ENCODE measurements at regions not wholly inside any gene's neighbourhood (a gene's known extent, or its start where the extent isn't known, plus 50 kb on each side); places are given as distances from the start of the nearest gene placed in this dataset.

DNA sequence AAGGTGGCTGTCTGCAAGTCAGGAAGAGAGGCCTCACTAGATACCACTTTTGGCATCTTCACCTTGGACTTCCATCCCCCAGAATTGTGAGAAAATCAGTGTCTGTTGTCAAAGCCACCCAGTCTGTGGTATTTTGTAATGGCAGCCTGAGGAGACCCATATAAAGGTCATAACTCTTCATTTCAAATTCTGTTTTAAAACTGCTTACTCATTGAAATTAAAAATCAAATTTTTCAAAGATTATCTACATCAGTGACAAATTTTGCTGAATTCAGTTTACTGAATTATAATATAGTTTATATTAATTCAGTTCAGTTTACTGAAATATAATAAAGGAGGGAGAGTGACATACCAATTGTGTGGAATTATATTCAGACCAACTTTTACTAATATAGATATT is 133.1 kb upstream of the IL15 start:
- Histone ChIP-seq H3K4me3 (no peak overlapping the region), H3K27me3 (replicated peaks in 1 of 7) (no peaks in the 10 kb centered on the region), H3K36me3 (no peaks in the 10 kb centered on the region), H3K27ac (no peak overlapping the region), H3K9me3 (no peaks in the 10 kb centered on the region), H3K4me1 (no peaks in the 10 kb centered on the region)
- TF ChIP-seq POLR2A (IDR thresholded peaks at IDR 0.05) (no peak), POLR2AphosphoS5 (IDR thresholded peaks at IDR 0.05) (no peak)
- TF ChIP-seq, protein P1, sequence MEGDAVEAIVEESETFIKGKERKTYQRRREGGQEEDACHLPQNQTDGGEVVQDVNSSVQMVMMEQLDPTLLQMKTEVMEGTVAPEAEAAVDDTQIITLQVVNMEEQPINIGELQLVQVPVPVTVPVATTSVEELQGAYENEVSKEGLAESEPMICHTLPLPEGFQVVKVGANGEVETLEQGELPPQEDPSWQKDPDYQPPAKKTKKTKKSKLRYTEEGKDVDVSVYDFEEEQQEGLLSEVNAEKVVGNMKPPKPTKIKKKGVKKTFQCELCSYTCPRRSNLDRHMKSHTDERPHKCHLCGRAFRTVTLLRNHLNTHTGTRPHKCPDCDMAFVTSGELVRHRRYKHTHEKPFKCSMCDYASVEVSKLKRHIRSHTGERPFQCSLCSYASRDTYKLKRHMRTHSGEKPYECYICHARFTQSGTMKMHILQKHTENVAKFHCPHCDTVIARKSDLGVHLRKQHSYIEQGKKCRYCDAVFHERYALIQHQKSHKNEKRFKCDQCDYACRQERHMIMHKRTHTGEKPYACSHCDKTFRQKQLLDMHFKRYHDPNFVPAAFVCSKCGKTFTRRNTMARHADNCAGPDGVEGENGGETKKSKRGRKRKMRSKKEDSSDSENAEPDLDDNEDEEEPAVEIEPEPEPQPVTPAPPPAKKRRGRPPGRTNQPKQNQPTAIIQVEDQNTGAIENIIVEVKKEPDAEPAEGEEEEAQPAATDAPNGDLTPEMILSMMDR (IDR thresholded peaks at IDR 0.05 in 8 of 11, conservative IDR thresholded peaks at IDR 0.05 in 3 of 11), result no peak
- intact Hi-C loops (cut with DNase I; ENCODE audit: low total_unique reads), result no loop called here
- no peak for DNase-seq

DNA sequence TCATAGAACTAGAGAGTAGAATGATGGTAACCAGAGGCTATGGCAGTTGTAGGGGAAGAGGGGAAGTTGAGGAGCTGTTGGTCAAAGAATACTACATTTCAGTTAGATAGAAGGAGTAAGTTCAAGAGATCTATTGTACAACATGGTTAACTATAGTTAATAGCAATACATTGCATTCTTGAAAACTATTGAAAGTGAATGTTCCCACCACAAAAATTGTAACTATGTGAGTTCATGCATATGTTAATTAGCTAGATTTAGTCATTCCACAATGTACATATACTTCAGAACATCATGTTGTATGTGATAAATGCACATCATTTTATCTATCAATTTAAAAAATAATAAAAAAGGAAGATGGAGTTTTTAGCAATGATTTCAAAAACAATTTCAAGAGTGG is 125.3 kb upstream of the IL15 start:
- no peaks in the 10 kb centered on the region for H3K4me1 ChIP-seq
- H3K27ac ChIP-seq, result no peak overlapping the region
- H3K27me3 ChIP-seq (replicated peaks in 1 of 7), result no peaks in the 10 kb centered on the region
- no peaks in the 10 kb centered on the region for H3K36me3 ChIP-seq
- peaks cover 0 to 13% (median 5%) of the 10 kb centered on the region in 8 donors for H3K9me3 ChIP-seq
- intact Hi-C loops (cut with DNase I; ENCODE audit: low total_unique reads), result no loop called here
- H3K4me3 ChIP-seq, result no peak overlapping the region
- no peak for DNase-seq
- TF ChIP-seq, protein P1 (IDR thresholded peaks at IDR 0.05 in 8 of 11, conservative IDR thresholded peaks at IDR 0.05 in 3 of 11), result no peak

DNA sequence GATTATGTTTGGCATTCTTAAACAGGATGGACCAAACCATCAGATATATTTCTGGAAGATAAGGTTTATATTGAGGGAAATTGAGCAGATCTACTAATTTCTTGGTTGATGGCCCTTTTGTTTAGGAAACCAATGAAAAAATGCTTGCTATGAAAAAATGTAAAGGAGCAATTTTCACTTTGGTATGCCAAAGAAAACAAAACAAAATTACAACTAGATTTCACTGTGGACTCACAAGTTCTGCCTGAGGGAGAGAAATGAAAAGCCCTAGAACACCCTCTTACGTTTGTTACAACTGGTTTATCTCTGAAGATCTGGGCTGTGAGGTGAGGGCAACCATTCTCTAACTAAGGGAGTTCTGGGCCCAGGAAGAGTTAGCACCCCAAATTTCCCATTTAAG is 122.5 kb upstream of the IL15 start:
- Histone ChIP-seq H3K4me1 (no peaks in the 10 kb centered on the region), H3K4me3 (no peak overlapping the region), H3K27me3 (replicated peaks in 1 of 7) (no peaks in the 10 kb centered on the region), H3K9me3 (peaks cover 0 to 9% (median 5%) of the 10 kb centered on the region in 8 donors), H3K27ac (no peak overlapping the region), H3K36me3 (no peaks in the 10 kb centered on the region)
- WGBS, 5 donors, result 69 to 88% (median 74%) methylated on average over 1 of the region's 1 CpG
- intact Hi-C loops (cut with DNase I; ENCODE audit: low total_unique reads), result no loop called here
- TF ChIP-seq POLR2A (IDR thresholded peaks at IDR 0.05) (no peak), POLR2AphosphoS5 (IDR thresholded peaks at IDR 0.05) (no peak)
- no peak for DNase-seq

DNA sequence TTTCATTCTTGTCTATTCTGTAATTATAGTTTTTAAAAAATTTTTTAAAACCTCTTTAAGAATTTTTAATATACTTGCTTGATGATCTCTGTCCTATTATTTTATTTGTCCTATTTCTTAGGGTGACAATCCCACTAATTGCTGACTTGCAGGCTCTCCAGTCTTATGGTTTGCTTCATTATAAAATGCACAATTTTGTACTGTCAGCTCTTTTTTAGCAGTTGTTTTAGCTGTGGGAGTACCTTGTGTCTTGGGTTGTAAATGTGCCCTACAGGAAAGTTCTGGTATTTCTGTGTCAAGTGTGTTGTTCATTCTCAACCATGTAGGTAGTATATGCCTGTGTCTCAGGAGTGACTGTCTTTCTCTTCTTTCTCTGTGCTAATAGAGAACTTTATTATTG is 118.2 kb upstream of the IL15 start:
- Histone ChIP-seq H3K9me3 (no peaks in the 10 kb centered on the region), H3K27me3 (replicated peaks in 1 of 7) (no peaks in the 10 kb centered on the region), H3K4me3 (no peak overlapping the region), H3K4me1 (no peaks in the 10 kb centered on the region), H3K36me3 (no peaks in the 10 kb centered on the region), H3K27ac (no peak overlapping the region)
- intact Hi-C loops (cut with DNase I; ENCODE audit: low total_unique reads), result no loop called here
- no peak for TF ChIP-seq POLR2AphosphoS5 (IDR thresholded peaks at IDR 0.05)
- no peak for TF ChIP-seq POLR2A (IDR thresholded peaks at IDR 0.05)
- TF ChIP-seq, protein P1 (IDR thresholded peaks at IDR 0.05 in 8 of 11, conservative IDR thresholded peaks at IDR 0.05 in 3 of 11), result no peak
- no peak for DNase-seq

DNA sequence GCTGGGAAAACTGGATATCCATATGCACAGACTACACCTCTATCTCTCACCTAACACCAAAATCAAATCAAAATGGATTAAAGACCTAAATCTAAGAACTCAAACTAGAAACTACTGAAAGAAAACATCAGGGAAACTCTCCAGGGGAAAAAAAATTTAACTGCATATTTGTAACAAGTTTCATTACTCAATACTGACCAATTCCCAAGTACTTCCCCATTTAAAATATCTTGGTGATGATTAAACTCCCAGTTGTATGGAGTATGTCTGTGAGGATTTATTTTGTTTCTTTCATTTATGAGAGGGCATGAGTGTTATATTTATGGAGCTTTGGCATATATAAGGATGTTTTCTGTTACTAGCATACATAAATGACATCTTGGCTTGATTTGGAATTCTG is 112.3 kb upstream of the IL15 start:
- TF ChIP-seq, protein P1 (IDR thresholded peaks at IDR 0.05 in 8 of 11, conservative IDR thresholded peaks at IDR 0.05 in 3 of 11), result no peak
- no peak for TF ChIP-seq POLR2AphosphoS5 (IDR thresholded peaks at IDR 0.05)
- no peak for TF ChIP-seq POLR2A (IDR thresholded peaks at IDR 0.05)
- peaks cover 3 to 28% (median 19%) of the 10 kb centered on the region in 8 donors for H3K9me3 ChIP-seq
- no peaks in the 10 kb centered on the region for H3K4me1 ChIP-seq
- H3K27ac ChIP-seq, result no peak overlapping the region
- no peak for DNase-seq
- no peak overlapping the region for H3K4me3 ChIP-seq
- intact Hi-C loops (cut with DNase I; ENCODE audit: low total_unique reads), result no loop called here
- H3K36me3 ChIP-seq, result no peaks in the 10 kb centered on the region
- no peaks in the 10 kb centered on the region for H3K27me3 ChIP-seq (replicated peaks in 1 of 7)
